GM23248 (cell line): ENCODE measurements at regions not wholly inside any gene's neighbourhood (a gene's known extent, or its start where the extent isn't known, plus 50 kb on each side); places are given as distances from the start of the nearest gene placed in this dataset.
"Not testable (repeated sequence)": the region's sequence is repeated elsewhere in the genome, so short reads cannot be mapped to it uniquely, and the experiment has no call there.

Experiments
- DNase-seq: peaks from one replicate; pipeline ENCODE4 v3.0.0-alpha.2; 2015
- H2AFZ ChIP-seq: fragments of 200-600 bp; sonication (generic); 2 replicates; pipeline ENCODE4 v1.6.1; 2016; ENCODE audit warnings: antibody characterized with exemption
- H3F3A ChIP-seq: fragments of 200-600 bp; sonication (generic); 2 replicates; pipeline ENCODE4 v1.6.1; 2016; ENCODE audit warnings: mild to moderate bottlenecking, antibody characterized with exemption, mixed run types; ENCODE audit not compliant: insufficient read depth
- H3K27ac ChIP-seq: fragments of 200-600 bp; sonication (generic); 2 replicates; pipeline ENCODE4 v1.5.1; 2016; ENCODE audit warnings: mild to moderate bottlenecking
- H3K27me3 ChIP-seq: fragments of 200-600 bp; sonication (generic); replicated peaks from 2 replicates; pipeline ENCODE4 v1.6.1; 2016; ENCODE audit warnings: mild to moderate bottlenecking; ENCODE audit not compliant: insufficient read depth
- H3K36me3 ChIP-seq: fragments of 200-600 bp; sonication (generic); 2 replicates; pipeline ENCODE4 v1.6.1; 2016; ENCODE audit warnings: low read depth, mild to moderate bottlenecking
- H3K4me1 ChIP-seq: fragments of 200-600 bp; sonication (generic); 2 replicates; pipeline ENCODE4 v1.6.1; 2016; ENCODE audit warnings: mild to moderate bottlenecking; ENCODE audit not compliant: insufficient read depth
- H3K4me2 ChIP-seq: fragments of 200-600 bp; sonication (generic); one replicate; pipeline ENCODE4 v1.6.1; 2016; ENCODE audit warnings: mild to moderate bottlenecking; ENCODE audit not compliant: unreplicated experiment
- H3K4me3 ChIP-seq: fragments of 200-600 bp; sonication (generic); 2 replicates; pipeline ENCODE4 v1.5.1; 2016; ENCODE audit warnings: mild to moderate bottlenecking
- H3K79me2 ChIP-seq: fragments of 200-600 bp; sonication (generic); 2 replicates; pipeline ENCODE4 v1.6.1; 2016; ENCODE audit warnings: mild to moderate bottlenecking; ENCODE audit not compliant: insufficient read depth
- H3K9ac ChIP-seq: fragments of 200-600 bp; sonication (generic); 2 replicates; pipeline ENCODE4 v1.6.1; 2016; ENCODE audit warnings: mild to moderate bottlenecking
- H3K9me2 ChIP-seq: fragments of 200-600 bp; sonication (generic); 2 replicates; pipeline ENCODE4 v1.6.1; 2016; ENCODE audit warnings: mixed run types, mild to moderate bottlenecking, moderate library complexity; ENCODE audit not compliant: insufficient read depth
- H3K9me3 ChIP-seq: fragments of 200-600 bp; sonication (generic); one replicate; pipeline ENCODE4 v1.6.1; 2017; ENCODE audit warnings: low read depth
- H4K20me1 ChIP-seq: fragments of 200-600 bp; sonication (generic); 2 replicates; pipeline ENCODE4 v1.6.0; 2016; ENCODE audit not compliant: insufficient read depth
- EZH2 ChIP-seq: fragments of 200-600 bp; sonication (generic); IDR thresholded peaks from 2 replicates; pipeline ENCODE4 v1.6.1; 2018; ENCODE audit warnings: antibody characterized with exemption, mild to moderate bottlenecking; ENCODE audit not compliant: insufficient read depth, poor library complexity, severe bottlenecking
- EZH2phosphoT487 ChIP-seq: fragments of 200-600 bp; sonication (generic); IDR thresholded peaks from 2 replicates; pipeline ENCODE4 v1.6.1; 2018; ENCODE audit warnings: antibody characterized with exemption, moderate library complexity, mild to moderate bottlenecking, low read depth; ENCODE audit not compliant: insufficient read depth
- WGBS, 2 experiments: methylation state at CpG; one replicate each; pipeline ENCODE4 v1.1.6; 2015 to 2017; ENCODE audit warnings: low lambda C conversion rate in 2 of 2, low coverage in 1 of 2; ENCODE audit errors: missing lambda C conversion rate in 2 of 2; 5-methylcytosine and 5-hydroxymethylcytosine counted together
- in situ Hi-C: fragments of 300-500 bp; cut with MboI; formaldehyde crosslinking; loops from 2 replicates; pipeline ENCODE4 v1.15.0; 2020

GRCh38 chr17:34474706-34475105, 104.7 kb upstream of the TMEM132E start:
- Histone ChIP-seq H3F3A (no peaks in the 10 kb centered on the region), H3K36me3 (no peaks in the 10 kb centered on the region), H3K4me2 (no peak overlapping the region), H3K4me3 (no peak overlapping the region), H3K9me3 (no peaks in the 10 kb centered on the region), H3K9ac (no peak overlapping the region), H3K27me3 (0 out of 2 replicates have a peak, but pooled peaks cover 4% of the 10 kb centered on the region), H3K27ac (no peak overlapping the region), H2AFZ (no peak overlapping the region), H4K20me1 (no peaks in the 10 kb centered on the region), H3K79me2 (no peaks in the 10 kb centered on the region), H3K9me2 (no peaks in the 10 kb centered on the region), H3K4me1 (no peaks in the 10 kb centered on the region)
- in situ Hi-C loops: no loop called here
- TF ChIP-seq EZH2 (no peak), EZH2phosphoT487 (no peak)
- no peak for DNase-seq
- WGBS, 2 experiments: 29 to 34% methylated on average over 2 of the region's 2 CpGs

- Histone ChIP-seq H4K20me1 (no peaks in the 10 kb centered on the region), H3K36me3 (no peaks in the 10 kb centered on the region), H3K79me2 (no peaks in the 10 kb centered on the region), H2AFZ (no peak overlapping the region), H3K4me2 (no peak overlapping the region), H3F3A (no peaks in the 10 kb centered on the region), H3K9me3 (no peaks in the 10 kb centered on the region), H3K27me3 (0 out of 2 replicates have a peak, but pooled peaks cover 4% of the 10 kb centered on the region), H3K4me1 (no peaks in the 10 kb centered on the region), H3K9me2 (no peaks in the 10 kb centered on the region), H3K4me3 (no peak overlapping the region), H3K27ac (no peak overlapping the region), H3K9ac (no peak overlapping the region)
- TF ChIP-seq EZH2 (no peak), EZH2phosphoT487 (no peak)
- in situ Hi-C loops: no loop called here
- no peak for DNase-seq
- WGBS, 2 experiments: 0 to 9% methylated on average over 1 of the region's 1 CpG
Observed at GRCh38 chr17:34472363-34472762, 107.0 kb upstream of the TMEM132E start.

- H3K9ac ChIP-seq, H3K27ac ChIP-seq, H3F3A ChIP-seq, H3K36me3 ChIP-seq, DNase-seq, H3K4me3 ChIP-seq, H3K4me1 ChIP-seq, H3K4me2 ChIP-seq, H3K79me2 ChIP-seq, H3K9me3 ChIP-seq, H4K20me1 ChIP-seq, H3K9me2 ChIP-seq, in situ Hi-C loops, H3K27me3 ChIP-seq, H2AFZ ChIP-seq: not testable (repeated sequence)
- 17 to 19% methylated on average over 4 of the region's 4 CpGs for WGBS, 2 experiments
Observed at GRCh38 chr17:34471278-34471677, 108.1 kb upstream of the TMEM132E start.

- in situ Hi-C loops: no loop called here
Observed at GRCh38 chr17:34465789-34466188, 102.8 kb upstream of the CCL1 start.

GRCh38 chr17:34464812-34465211, 101.8 kb upstream of the CCL1 start:
- no peak for DNase-seq
- in situ Hi-C loops: no loop called here
- H4K20me1 ChIP-seq: no peaks in the 10 kb centered on the region
- no peak overlapping the region for H3K27ac ChIP-seq
- H3F3A ChIP-seq: no peaks in the 10 kb centered on the region
- no peaks in the 10 kb centered on the region for H3K27me3 ChIP-seq
- H3K9me3 ChIP-seq: no peaks in the 10 kb centered on the region
- H3K9me2 ChIP-seq: no peaks in the 10 kb centered on the region
- TF ChIP-seq EZH2: no peak
- no peak for TF ChIP-seq EZH2phosphoT487
- H2AFZ ChIP-seq: no peak overlapping the region
- H3K79me2 ChIP-seq: no peaks in the 10 kb centered on the region
- H3K4me2 ChIP-seq: no peak overlapping the region
- H3K36me3 ChIP-seq: no peaks in the 10 kb centered on the region
- no peak overlapping the region for H3K9ac ChIP-seq
- no peak overlapping the region for H3K4me3 ChIP-seq
- 27 to 34% methylated on average over 4 of the region's 4 CpGs for WGBS, 2 experiments
- H3K4me1 ChIP-seq: no peaks in the 10 kb centered on the region

More at GRCh38 chr17:34465789-34466188, 102.8 kb upstream of the CCL1 start:
- Histone ChIP-seq H2AFZ (no peak overlapping the region), H3F3A (no peaks in the 10 kb centered on the region), H3K9me2 (no peaks in the 10 kb centered on the region), H3K36me3 (no peaks in the 10 kb centered on the region), H3K9ac (no peak overlapping the region), H3K79me2 (no peaks in the 10 kb centered on the region), H3K27me3 (0 out of 2 replicates have a peak, but pooled peaks cover 4% of the 10 kb centered on the region), H3K4me1 (no peaks in the 10 kb centered on the region), H4K20me1 (no peaks in the 10 kb centered on the region), H3K4me3 (no peak overlapping the region), H3K9me3 (no peaks in the 10 kb centered on the region), H3K4me2 (no peak overlapping the region), H3K27ac (no peak overlapping the region)
- no peak for TF ChIP-seq EZH2
- no peak for TF ChIP-seq EZH2phosphoT487
- DNase-seq: peak; percentile 9
- 19 to 25% methylated on average over 8 of the region's 8 CpGs for WGBS, 2 experiments
